Hepatocyte (in vitro differentiated cells): ENCODE measurements at regions not wholly inside any gene's neighbourhood (a gene's known extent, or its start where the extent isn't known, plus 50 kb on each side); places are given as distances from the start of the nearest gene placed in this dataset.

Experiments
- DNase-seq: peaks from one replicate; pipeline ENCODE4 v3.0.0-alpha.2; 2016; ENCODE audit warnings: low spot score
- H2AFZ ChIP-seq: fragments of 200-600 bp; sonication (generic); 2 replicates; pipeline ENCODE4 v1.6.0; 2016; ENCODE audit warnings: antibody characterized with exemption, mild to moderate bottlenecking
- H3K27ac ChIP-seq: fragments of 200-600 bp; sonication (generic); 2 replicates; pipeline ENCODE4 v1.5.1; 2016; ENCODE audit warnings: mild to moderate bottlenecking
- H3K27me3 ChIP-seq: fragments of 200-600 bp; sonication (generic); 2 replicates; pipeline ENCODE4 v1.6.1; 2016
- H3K36me3 ChIP-seq: fragments of 200-600 bp; sonication (generic); replicated peaks from 2 replicates; pipeline ENCODE4 v1.5.1; 2016; ENCODE audit warnings: low read depth; ENCODE audit not compliant: insufficient read depth
- H3K4me1 ChIP-seq: fragments of 200-600 bp; sonication (generic); 2 replicates; pipeline ENCODE4 v1.5.1; 2016; ENCODE audit warnings: mild to moderate bottlenecking, moderate library complexity; ENCODE audit not compliant: insufficient read depth
- H3K4me2 ChIP-seq: fragments of 200-600 bp; sonication (generic); 2 replicates; pipeline ENCODE4 v1.6.0; 2016
- H3K4me3 ChIP-seq: fragments of 200-600 bp; sonication (generic); 2 replicates; pipeline ENCODE4 v1.5.1; 2016; ENCODE audit warnings: mild to moderate bottlenecking
- H3K79me2 ChIP-seq: fragments of 200-600 bp; sonication (generic); 2 replicates; pipeline ENCODE4 v1.6.0; 2017; ENCODE audit warnings: mild to moderate bottlenecking
- H3K9me2 ChIP-seq: fragments of 200-600 bp; sonication (generic); replicated peaks from 2 replicates; pipeline ENCODE4 v1.6.0; 2017; ENCODE audit warnings: mild to moderate bottlenecking; ENCODE audit not compliant: insufficient read depth
- H3K9me3 ChIP-seq: fragments of 200-600 bp; sonication (generic); 2 replicates; pipeline ENCODE4 v1.5.1; 2016; ENCODE audit warnings: low read depth, mild to moderate bottlenecking
- H4K20me1 ChIP-seq: fragments of 200-600 bp; sonication (generic); 2 replicates; pipeline ENCODE4 v1.6.0; 2016; ENCODE audit warnings: mild to moderate bottlenecking; ENCODE audit not compliant: insufficient read depth, poor library complexity, severe bottlenecking
- EZH2 ChIP-seq: fragments of 200-600 bp; sonication (generic); IDR thresholded peaks from 2 replicates; pipeline ENCODE4 v1.6.1; 2016; ENCODE audit warnings: antibody characterized with exemption, mild to moderate bottlenecking, borderline replicate concordance
- EZH2phosphoT487 ChIP-seq: fragments of 200-600 bp; sonication (generic); IDR thresholded peaks from one replicate; pipeline ENCODE4 v1.6.1; 2018; ENCODE audit warnings: antibody characterized with exemption, mild to moderate bottlenecking, low read depth, moderate library complexity; ENCODE audit not compliant: unreplicated experiment, severe bottlenecking
- WGBS: methylation state at CpG from one replicate; pipeline ENCODE4 v1.1.6; 2016; ENCODE audit warnings: low lambda C conversion rate; ENCODE audit errors: missing lambda C conversion rate; 5-methylcytosine and 5-hydroxymethylcytosine counted together
- TF ChIP-seq, protein P1 (sequence below): fragments of 200-600 bp; sonication (generic); IDR thresholded peaks from 2 replicates; pipeline ENCODE4 v1.5.1; 2016; ENCODE audit warnings: antibody characterized with exemption, mild to moderate bottlenecking; ENCODE audit not compliant: poor library complexity

GRCh38 chrX:112997991-112998390, 157.4 kb upstream of the AMOT start:
- no peaks in the 10 kb centered on the region for H3K9me2 ChIP-seq
- H3K27me3 ChIP-seq, result no peaks in the 10 kb centered on the region
- H3K36me3 ChIP-seq, result no peaks in the 10 kb centered on the region
- H3K4me3 ChIP-seq, result no peak overlapping the region
- H3K27ac ChIP-seq, result peak overlapping the region; percentile 49
- H3K9me3 ChIP-seq, result no peaks in the 10 kb centered on the region
- H3K4me1 ChIP-seq, result peaks cover 3% of the 10 kb centered on the region
- TF ChIP-seq, protein P1, sequence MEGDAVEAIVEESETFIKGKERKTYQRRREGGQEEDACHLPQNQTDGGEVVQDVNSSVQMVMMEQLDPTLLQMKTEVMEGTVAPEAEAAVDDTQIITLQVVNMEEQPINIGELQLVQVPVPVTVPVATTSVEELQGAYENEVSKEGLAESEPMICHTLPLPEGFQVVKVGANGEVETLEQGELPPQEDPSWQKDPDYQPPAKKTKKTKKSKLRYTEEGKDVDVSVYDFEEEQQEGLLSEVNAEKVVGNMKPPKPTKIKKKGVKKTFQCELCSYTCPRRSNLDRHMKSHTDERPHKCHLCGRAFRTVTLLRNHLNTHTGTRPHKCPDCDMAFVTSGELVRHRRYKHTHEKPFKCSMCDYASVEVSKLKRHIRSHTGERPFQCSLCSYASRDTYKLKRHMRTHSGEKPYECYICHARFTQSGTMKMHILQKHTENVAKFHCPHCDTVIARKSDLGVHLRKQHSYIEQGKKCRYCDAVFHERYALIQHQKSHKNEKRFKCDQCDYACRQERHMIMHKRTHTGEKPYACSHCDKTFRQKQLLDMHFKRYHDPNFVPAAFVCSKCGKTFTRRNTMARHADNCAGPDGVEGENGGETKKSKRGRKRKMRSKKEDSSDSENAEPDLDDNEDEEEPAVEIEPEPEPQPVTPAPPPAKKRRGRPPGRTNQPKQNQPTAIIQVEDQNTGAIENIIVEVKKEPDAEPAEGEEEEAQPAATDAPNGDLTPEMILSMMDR, result no peak
- TF ChIP-seq EZH2phosphoT487 (no peak), EZH2 (no peak)
- no peaks in the 10 kb centered on the region for H4K20me1 ChIP-seq
- no peaks in the 10 kb centered on the region for H3K79me2 ChIP-seq
- peak overlapping the region; percentile 15 for H2AFZ ChIP-seq
- H3K4me2 ChIP-seq, result peak overlapping the region; percentile 54
- WGBS, result 14% methylated on average over 1 of the region's 1 CpG
- peak; percentile 44 for DNase-seq

DNA sequence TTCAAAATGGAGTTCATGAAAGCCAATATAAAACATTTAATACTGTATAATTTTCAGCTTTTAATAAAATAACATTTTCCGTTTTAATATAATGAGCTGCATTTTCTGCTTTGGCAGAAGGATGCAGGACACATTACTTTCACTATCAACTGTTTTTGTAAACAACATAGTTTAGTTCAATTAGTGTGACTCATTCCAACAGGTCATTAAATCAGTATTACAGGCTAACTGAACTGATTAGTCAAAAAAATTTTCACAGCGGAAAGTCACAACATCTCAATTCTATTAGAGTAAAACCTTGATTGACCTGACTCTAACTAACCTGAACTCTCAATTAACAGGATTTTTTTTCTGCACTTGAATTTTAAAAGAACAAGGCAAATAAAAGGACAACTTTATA, 151.2 kb upstream of the AMOT start:
- no peak overlapping the region for H3K4me3 ChIP-seq
- H3K9me2 ChIP-seq, result no peaks in the 10 kb centered on the region
- 88% methylated on average over 2 of the region's 2 CpGs for WGBS
- TF ChIP-seq, protein P1, result no peak
- TF ChIP-seq EZH2phosphoT487 (no peak), EZH2 (no peak)
- H3K27ac ChIP-seq, result no peak overlapping the region
- H3K27me3 ChIP-seq, result no peaks in the 10 kb centered on the region
- no peaks in the 10 kb centered on the region for H4K20me1 ChIP-seq
- H3K36me3 ChIP-seq, result no peaks in the 10 kb centered on the region
- H3K4me1 ChIP-seq, result no peaks in the 10 kb centered on the region
- H2AFZ ChIP-seq, result no peak overlapping the region
- DNase-seq, result no peak
- no peak overlapping the region for H3K4me2 ChIP-seq
- no peaks in the 10 kb centered on the region for H3K9me3 ChIP-seq
- no peaks in the 10 kb centered on the region for H3K79me2 ChIP-seq

GRCh38 chrX:112979879-112980278, 139.2 kb upstream of the AMOT start:
- Histone ChIP-seq H2AFZ (no peak overlapping the region), H3K9me3 (no peaks in the 10 kb centered on the region), H3K79me2 (no peaks in the 10 kb centered on the region), H3K27me3 (no peaks in the 10 kb centered on the region), H3K4me2 (no peak overlapping the region), H3K9me2 (no peaks in the 10 kb centered on the region), H3K27ac (no peak overlapping the region), H3K36me3 (no peaks in the 10 kb centered on the region), H3K4me1 (no peaks in the 10 kb centered on the region), H3K4me3 (no peak overlapping the region), H4K20me1 (no peaks in the 10 kb centered on the region)
- TF ChIP-seq, protein P1, result no peak
- TF ChIP-seq EZH2 (no peak), EZH2phosphoT487 (no peak)
- WGBS, result 96% methylated on average over 1 of the region's 1 CpG
- no peak for DNase-seq
